Esophagus squamous epithelium (tissue), 4 donors: ENCODE measurements at regions not wholly inside any gene's neighbourhood (a gene's known extent, or its start where the extent isn't known, plus 50 kb on each side); places are given as distances from the start of the nearest gene placed in this dataset.

Experiments
- POLR2A ChIP-seq, 4 donors: fragments of 450-650 bp; IDR thresholded peaks; one replicate each; pipeline ENCODE4 v1.6.1; 2017; ENCODE audit warnings: antibody characterized with exemption in 4 of 4, mild to moderate bottlenecking in 4 of 4, moderate library complexity in 3 of 4
- TF ChIP-seq, protein P1 (sequence below), 6 experiments: fragments of 450-650 bp in 4 of 6; fragments of 200-600 bp in 2 of 6; sonication (generic) in 2 of 6; IDR thresholded peaks; one replicate each; pipeline ENCODE4 v1.5.1; 2016 to 2019; ENCODE audit warnings: antibody characterized with exemption in 6 of 6, mild to moderate bottlenecking in 4 of 6, moderate library complexity in 4 of 6

DNA sequence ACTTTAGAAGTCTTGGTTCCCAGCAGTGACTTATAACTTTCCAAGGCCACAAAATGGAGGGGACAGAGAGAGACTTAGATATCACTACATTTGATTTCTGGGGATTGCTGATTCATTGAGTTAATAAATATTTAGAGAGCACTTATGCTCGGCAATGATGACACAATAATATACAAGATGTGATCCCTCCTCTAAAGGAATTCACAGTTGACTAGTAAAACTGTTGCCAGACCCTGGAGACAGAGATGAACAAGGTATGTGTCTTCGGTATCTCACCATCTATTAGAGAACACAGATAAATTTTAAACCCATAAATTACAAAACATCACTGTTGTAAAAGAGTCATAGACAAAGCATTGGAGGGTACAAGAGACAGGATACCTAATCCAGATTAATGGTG lies 437.5 kb downstream of the FOXO1 start:
- TF ChIP-seq, protein P1, sequence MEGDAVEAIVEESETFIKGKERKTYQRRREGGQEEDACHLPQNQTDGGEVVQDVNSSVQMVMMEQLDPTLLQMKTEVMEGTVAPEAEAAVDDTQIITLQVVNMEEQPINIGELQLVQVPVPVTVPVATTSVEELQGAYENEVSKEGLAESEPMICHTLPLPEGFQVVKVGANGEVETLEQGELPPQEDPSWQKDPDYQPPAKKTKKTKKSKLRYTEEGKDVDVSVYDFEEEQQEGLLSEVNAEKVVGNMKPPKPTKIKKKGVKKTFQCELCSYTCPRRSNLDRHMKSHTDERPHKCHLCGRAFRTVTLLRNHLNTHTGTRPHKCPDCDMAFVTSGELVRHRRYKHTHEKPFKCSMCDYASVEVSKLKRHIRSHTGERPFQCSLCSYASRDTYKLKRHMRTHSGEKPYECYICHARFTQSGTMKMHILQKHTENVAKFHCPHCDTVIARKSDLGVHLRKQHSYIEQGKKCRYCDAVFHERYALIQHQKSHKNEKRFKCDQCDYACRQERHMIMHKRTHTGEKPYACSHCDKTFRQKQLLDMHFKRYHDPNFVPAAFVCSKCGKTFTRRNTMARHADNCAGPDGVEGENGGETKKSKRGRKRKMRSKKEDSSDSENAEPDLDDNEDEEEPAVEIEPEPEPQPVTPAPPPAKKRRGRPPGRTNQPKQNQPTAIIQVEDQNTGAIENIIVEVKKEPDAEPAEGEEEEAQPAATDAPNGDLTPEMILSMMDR (IDR thresholded peaks at IDR 0.05) = no peak
- no peak for TF ChIP-seq POLR2A (IDR thresholded peaks at IDR 0.05)
